HG03342 (cell line): ENCODE measurements at regions not wholly inside any gene's neighbourhood (a gene's known extent, or its start where the extent isn't known, plus 50 kb on each side); places are given as distances from the start of the nearest gene placed in this dataset.
"Not testable (repeated sequence)": the region's sequence is repeated elsewhere in the genome, so short reads cannot be mapped to it uniquely, and the experiment has no call there.

ENCODE experiments used
- ATAC-seq: cut with Tn5 transposase; IDR thresholded peaks from one replicate; pipeline ENCODE4 v1.9.1; 2021; ENCODE audit warnings: mild to moderate bottlenecking, moderate library complexity; ENCODE audit not compliant: unreplicated experiment

DNA sequence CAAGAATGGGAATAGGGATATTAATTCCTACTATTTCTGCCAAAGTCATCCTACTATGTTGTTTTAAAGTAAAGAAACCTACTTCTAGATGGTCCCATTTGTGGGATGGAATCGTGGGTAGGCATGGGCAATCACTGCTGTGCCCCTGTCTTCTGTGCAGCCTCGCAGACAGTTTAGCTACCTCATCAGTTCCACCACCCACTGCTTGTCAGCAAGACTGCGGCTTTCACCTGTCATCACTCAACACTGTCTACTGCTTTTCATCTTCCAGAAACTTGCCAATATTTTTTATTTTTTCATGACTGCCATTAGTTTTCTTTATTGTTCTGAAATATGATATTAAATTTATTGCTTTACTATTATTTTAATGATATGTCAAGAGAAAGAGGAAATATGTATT is 368.1 kb upstream of the KYNU start:
- no peak for ATAC-seq

DNA sequence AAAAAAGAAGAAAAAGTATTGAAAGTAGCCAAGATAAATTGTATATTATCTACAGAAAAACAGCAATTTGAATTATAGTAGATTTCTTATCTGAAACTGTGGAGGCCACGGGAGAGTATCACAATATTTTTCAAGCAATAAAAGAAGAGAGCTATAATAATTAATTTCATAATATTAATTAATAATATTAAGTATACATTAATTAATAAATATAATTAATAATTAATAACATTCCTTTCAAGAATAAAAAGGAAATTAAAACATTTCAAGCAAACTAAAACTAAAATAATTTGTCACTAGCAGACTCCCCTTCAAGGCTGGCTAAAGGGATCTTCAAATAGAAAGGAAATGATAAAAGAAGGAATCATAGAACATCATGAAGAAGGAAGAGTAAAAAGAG is 372.7 kb upstream of the KYNU start:
- no peak for ATAC-seq

DNA sequence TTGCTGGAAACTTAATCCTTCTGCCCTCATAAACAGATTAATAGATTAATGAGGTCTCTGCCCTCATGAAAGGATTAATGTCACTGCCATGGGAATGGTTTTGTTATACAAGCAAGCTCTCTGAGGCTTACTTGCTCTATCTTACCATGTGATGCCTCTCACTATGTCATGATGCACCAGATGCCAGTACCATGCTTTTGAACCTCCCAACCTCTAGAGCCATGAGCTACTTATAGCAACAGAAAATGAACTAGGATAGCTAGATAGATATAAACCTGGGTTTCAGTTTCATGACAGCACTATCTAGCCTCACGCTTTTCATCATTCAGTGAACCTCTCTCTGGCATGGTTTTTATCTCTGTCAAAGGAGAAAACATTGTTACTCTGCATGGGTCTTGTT is 371.6 kb upstream of the LRP1B start:
- ATAC-seq: no peak

DNA sequence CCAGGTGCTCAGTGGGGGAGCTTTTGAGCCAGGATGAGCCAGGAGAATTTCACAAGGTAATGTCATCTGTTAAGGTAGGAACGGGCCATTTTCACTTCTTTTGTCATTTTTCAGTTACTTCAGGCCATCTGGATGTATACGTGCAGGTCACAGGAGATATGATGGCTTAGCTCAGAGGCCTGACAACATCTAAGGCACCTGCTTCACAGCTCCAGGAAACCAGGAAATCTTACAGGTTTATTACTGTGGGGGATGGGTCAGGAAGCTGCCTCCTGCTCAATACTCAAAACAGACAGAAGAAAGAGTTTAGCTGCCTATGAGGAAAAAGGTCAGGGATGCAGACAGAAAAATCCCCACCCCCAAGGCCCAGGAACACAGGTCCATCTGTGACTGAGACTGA is 364.3 kb upstream of the LRP1B start:
- no peak for ATAC-seq

DNA sequence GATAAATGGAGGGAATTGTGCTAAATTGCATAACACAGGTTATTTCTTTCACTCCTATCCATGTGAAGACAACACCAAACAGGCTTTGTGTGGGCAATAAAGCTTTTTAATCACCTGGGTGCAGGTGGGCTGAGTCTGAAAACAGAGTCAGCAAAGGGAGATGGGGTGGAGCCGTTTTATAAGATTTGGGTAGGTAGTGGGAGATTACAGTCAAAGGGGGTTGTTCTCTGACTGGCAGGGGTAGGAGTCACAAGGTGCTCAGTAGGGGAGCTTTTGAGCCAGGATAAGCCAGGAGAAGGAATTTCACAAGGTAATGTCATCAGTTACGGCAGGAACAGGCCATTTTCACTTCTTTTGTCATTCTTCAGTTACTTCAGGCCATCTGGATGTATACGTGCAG is 358.8 kb upstream of the LRP1B start:
- ATAC-seq: not testable (repeated sequence)

DNA sequence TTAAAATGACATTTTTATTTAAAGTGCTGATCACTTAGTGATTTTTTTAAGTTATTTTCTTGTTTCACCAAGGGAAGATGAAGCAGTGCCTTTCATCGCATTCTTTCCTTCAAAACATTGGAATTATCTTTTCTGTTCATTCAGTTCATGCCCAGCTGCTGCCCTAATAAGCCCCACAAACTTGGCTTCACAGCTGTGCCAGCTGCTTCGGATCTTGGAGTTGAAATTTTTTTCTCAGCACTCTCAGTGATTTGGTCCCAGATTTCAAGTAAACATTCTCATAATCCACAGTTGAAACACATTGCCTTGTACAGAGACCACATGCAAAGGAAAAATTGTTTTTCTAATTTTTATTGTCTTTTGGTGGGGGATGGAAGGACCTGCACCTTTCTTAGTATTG is 353.3 kb upstream of the LRP1B start:
- ATAC-seq: no peak

DNA sequence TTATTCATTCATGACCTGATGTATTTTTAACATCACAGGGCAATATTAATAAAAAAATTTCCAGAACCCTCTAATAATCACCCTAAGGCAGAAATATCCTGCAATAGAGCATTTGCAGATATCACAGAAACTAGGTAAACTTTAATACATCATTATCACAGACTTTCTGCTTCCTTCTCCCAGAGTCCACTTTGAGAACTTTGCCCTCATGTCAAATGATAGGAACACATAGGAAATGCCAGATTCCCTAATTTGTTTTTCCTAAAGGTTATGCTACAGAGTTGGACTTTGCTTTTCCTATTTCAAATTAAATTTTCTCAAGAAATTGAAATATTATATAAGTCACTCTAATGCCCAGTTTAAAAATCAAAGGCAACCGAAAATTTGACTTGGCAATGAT is 352.8 kb upstream of the LRP1B start:
- ATAC-seq: no peak

DNA sequence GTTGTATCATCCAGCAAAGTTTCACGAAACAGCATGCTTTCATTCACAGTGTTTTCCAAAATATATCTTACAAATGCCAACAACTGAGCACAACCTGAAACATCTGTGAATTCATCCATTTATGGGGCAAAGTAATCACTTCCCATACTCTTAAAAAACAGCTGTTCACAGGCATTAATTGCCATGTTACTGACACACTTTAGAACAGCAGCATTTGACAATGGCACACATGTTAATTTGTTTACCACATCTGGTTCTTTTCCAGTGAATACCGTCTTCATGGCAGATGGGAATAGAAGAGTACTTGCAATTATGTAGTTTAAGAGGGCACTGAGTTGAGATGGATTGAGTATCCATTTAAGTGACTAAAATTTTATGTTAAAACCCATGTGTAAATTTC is 347.4 kb upstream of the LRP1B start:
- ATAC-seq: no peak

DNA sequence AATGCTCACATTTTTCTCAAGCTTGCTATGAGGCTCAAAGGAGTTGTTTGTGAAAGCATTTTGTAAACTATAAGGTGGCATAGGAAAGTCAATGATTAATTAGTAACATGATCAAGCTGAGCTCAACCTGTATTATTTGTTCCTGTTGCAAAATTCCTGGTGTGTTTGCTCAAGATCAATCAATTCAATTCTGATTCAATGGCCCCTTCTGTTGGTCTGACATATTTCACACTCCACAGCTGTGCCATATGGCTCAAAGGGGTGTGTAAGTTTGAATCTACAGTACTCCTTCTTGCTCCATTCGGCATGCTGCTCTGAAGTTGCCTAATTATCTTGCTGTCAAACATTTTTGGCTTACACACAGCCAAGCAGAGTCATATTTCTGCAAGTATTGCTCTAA is 341.6 kb upstream of the LRP1B start:
- ATAC-seq: no peak

DNA sequence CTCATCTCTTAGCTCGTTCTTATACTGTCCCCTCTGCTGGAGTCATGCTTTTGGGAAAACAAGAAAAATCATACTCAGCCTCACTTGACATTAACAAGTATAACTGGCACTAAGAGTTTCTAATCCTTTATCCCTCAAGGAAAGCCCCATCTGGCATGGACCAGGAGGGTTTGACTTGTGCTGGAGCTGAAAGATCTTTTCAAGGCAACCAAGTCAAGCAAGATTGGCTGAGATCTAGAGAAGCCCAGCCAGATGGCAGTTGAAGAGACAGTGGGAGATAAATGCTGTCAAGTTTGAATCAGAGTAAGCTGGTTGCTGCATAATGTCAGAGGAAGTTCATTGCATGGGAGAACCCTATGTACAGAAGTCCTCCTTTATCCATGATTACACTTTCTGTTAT is 336.5 kb upstream of the LRP1B start:
- ATAC-seq: no peak

DNA sequence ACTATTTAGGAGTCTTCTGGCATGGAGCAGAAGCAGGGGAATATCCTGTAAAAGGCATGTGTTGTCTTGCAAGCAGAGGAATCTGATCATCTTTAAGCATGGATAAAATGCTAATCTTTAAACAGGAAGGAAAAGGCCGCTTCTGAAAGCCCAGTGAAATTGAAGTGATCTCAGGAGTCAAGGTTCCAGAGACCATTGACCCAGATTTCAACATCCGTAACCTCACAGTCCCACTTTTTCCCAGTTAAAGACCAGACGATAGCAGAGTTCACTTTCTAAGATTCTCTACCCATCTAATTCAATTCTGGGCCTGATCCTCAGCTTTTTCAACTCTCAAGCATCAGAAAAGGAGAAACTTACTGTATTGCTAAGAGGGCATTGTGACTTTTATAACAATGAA is 332.2 kb upstream of the LRP1B start:
- no peak for ATAC-seq

DNA sequence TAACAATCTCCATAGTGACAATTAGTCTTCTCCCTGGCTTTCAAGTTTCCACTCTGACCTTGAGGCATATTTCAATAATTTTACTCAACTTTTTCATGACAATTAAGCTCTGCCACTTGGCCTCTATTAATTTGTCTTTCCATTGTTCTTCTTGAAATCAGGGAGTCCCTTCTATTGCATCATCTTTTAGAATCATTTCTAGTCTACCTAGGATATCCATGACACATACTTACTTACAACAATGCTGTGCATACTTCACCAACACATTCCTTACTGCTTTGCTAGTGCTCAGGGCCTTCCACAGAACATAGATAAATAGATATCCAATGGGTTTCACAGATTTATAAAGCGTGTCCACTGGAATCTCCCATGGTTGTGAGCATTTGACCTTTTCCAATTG is 331.5 kb upstream of the LRP1B start:
- no peak for ATAC-seq

DNA sequence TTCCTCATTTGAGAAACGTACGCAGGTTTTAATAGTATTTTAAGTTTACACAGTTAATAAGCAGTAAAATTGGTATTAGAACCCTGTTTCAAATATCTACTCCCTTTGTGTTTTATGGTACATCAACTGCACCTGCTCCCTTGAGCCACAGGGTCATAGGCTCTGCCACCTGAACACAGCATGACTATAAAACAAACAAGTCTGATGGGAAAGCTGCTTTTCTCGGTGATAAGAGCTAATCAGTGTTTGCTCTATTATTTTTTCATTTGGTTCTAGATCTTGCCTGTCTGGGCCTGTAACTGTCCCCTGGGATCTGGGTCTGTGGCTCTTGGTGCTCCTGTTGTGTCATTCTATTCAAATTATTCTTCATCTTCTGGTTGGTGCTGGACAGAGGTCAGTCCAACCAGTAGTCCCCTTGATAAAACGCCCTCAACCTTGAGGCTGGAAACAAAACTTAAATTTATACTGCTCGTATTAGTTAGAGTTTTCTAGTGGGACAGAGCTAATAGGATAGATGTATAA is 314.8 kb upstream of the LRP1B start:
- no peak for ATAC-seq

DNA sequence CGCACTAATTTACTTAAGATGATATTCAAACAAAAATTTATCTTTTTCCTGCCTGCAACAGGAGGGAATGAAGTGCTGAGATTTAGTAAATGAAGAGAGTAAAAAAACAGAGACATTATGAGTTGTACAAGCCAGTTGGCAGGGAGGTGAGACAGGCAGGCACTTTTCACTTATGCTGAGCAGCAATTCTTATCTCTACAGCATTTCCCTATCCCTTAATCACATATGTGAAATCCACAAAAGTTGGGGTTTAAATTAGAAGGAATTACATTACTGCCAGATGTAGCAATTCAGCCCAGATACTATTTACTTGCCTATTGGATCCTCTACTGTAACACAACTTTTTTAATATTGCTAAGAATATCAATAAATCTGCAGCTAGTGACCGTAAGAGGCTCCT is 314.2 kb upstream of the LRP1B start:
- ATAC-seq: no peak

DNA sequence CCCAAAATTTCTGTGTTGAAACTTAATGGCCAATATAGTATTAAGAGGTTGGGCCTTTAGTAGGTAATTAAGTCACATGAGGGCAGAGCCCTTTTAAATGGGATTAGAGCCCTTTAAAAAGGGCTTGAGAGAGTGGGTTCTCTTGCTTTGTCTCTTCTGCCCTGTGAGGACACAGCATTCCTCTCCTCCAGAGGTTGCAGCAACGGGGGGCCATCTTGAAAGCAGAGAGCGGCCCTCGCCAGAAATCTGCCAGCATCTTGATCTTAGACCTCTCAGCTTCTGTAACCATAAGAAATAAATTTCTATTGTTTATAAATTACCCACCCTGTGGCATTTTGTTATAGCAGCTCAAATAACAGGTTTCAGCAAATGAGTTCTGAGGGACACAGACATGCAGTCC is 305.0 kb upstream of the LRP1B start:
- ATAC-seq: no peak

DNA sequence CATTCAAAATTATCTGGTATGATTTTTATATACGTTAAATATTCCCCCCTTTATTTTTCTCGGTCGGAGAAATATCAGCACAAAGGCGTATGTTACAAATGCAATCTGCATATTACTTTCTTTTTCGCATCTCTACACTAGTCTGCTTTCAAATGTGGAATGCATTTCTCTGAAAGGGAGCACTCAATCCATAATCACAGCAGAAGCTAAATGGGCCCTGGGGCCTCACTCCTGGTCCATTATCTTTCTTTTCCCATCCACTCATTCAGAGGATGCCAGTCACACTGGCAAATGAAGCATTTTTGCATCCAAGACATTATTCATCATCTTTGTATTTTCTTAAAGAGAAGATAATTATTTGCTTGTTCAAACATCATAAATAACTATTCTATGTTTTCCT is 295.2 kb upstream of the LRP1B start:
- no peak for ATAC-seq

DNA sequence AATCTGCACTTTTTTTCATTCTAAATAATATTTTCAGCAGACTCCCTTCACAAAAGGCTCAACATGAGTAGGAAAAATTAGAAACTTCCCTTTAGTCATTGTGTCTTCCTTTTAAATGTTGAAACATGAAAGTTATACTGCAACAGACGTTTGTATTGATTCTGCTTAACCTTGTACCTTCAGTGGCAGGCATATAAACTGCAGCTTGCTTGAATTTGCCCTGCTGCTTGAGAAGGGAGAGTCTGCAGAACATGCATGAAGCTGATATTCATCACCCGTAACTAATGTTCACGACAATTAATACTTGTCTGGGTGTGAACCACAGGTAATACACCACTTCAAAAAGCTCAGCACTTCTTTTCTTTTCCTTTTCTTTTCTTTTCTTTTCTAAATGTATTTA is 294.7 kb upstream of the LRP1B start:
- ATAC-seq: no peak

DNA sequence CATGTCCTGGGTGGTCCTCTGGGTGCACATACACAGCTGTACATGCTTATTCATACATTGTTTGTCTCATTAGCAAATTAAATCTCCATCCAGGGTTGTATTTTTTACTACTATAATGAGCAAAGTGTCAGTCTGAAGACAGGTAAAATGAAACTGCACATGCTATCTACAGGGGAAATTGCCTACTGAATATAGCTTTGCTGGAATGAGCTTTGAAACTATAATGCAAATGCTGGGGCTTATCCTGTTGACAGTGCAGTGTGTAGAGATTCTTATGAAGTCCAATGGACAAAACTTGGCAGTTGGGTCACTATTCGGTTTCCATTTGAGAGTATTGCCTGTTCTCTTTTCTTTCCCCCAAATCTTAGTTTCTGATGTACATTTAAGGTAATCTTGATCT is 292.8 kb upstream of the LRP1B start:
- ATAC-seq: no peak

DNA sequence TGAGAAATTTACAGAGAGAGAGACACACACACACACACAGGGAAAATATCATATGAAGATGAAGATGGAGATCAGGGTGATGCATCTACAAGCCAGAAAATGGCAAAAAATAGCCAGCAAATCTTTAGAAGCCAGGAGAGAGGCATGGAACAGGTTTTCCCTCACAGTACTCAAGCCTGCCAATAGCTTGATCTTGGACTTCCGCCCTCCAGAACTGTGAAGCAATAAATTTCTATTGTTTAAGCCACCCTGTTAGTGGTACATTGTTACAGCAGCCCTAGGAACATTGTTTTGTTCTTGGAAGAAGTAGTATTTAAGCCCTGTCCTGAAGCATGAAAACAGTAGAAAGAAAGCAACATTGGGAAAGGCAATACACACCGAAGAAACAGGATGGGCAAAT is 292.0 kb upstream of the LRP1B start:
- ATAC-seq: no peak

DNA sequence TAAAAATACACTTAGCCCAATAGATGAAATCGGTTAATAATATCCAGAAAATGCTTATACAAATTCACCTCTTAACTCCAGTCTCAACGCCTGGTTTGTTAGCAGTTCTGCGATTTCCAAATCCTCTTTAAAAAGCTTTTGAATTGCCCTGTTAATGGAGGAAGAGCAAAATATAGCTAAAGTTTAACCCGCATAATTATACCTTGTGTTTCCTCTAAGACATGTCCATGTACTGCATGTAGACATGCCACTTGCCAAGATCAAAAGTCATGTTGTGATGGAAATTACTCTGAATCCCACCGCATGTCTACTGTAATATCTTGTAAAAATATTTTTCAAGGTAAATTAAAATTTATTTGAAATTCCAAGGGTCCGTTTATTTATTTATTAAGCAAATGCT is 291.2 kb upstream of the LRP1B start:
- no peak for ATAC-seq

DNA sequence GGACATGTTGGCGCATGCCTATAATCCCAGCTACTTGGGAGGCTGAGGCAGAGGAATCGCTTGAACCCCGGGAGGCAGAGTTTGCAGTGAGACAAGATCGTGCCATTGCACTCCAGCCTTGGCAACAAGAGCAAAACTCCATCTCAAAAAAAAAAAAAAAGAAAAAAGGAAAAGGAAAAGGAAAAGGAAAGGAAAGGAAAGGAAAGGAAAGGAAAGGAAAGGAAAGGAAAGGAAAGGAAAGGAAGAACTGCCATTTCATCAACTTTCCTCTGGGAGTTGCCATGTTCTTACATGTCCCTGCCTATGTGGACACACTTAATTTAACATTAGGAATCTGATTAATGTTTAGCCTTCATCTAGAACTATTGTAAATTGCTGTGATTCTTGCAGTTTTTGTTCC is 287.9 kb upstream of the LRP1B start:
- ATAC-seq: not testable (repeated sequence)

DNA sequence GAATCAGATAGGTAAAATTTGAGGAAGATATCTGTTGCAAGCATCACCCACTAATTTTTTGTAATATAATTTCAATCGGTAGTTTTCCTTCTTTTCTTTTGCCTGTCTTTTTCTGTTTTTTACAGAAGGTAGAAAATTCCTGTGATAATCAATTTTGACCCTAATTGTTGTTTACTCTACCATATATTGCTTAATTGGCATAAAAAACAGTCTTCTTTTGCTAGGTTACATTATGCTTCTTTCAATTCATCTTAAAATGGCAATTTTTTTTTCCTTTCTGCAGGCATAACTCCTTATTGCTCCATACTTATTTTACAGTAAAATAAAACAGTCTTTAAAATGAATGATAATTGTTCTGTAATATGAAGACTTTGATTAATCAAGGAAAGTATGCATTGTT is 286.2 kb upstream of the LRP1B start:
- ATAC-seq: no peak

DNA sequence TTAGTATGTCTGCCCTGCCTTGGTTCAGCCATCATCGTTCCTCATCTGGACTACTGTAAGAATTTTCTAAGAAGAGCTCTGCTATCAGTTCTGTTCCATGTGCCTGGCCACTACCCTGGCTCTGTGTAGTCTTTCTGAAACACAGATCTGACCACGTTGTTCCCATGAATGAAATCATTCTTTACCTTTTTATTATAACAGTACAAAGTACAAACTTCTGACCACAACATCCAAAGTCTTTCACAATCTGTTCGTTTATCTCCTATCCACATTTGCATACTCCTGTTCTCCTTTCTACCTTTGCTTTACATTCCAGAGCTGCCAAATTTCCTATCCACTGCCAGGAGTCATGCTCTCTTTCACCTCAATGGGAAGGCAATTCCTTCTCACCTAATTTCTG is 284.6 kb upstream of the LRP1B start:
- ATAC-seq: no peak

DNA sequence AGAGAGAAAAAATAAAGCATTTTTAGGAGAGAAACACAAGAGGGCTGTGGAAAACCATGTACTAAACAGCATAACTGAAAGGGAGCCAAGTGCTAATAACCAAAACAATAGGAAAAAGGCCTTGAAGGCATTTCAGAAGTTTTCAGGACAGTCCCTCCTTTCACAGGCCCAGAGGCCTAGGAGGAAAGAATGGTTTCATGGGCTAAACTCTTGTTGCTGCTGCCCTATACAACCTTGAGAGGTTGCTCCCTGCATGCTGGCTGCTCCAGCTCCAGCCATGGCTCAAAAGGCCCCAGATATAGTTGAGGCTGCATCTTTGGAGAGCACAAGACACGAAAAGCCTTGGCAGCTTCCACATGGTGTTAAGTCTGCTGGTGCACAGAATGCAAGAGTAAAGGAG is 267.4 kb upstream of the LRP1B start:
- ATAC-seq: no peak
